NCI-H2196 (cell line): ENCODE measurements at regions not wholly inside any gene's neighbourhood (a gene's known extent, or its start where the extent isn't known, plus 50 kb on each side); places are given as distances from the start of the nearest gene placed in this dataset.

Source experiments
- DNase-seq: peaks from one replicate; lab custom pipeline; 2025; ENCODE audit not compliant: unreplicated experiment; lab: John Stamatoyannopoulos, UW

DNA sequence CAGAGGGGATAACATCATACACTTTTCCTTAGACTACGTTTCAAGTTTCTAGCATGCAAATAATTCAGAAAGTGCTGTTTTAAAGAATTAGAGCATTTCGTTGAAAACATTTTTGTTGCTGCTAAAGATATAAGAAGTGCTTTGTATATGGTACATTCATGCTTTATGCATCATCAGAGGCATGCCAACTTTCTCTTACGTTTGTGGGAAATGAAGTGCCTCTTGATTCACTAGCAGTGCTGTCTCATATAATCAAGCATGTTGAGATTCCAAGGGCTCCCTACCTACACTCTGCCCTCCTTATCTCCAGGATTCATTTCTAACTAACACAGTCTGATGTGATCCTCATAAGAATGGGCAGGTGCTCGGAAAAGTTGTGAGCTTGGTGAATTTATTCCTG, 748.6 kb upstream of the DDX18 start:
- DNase-seq = no peak

DNA sequence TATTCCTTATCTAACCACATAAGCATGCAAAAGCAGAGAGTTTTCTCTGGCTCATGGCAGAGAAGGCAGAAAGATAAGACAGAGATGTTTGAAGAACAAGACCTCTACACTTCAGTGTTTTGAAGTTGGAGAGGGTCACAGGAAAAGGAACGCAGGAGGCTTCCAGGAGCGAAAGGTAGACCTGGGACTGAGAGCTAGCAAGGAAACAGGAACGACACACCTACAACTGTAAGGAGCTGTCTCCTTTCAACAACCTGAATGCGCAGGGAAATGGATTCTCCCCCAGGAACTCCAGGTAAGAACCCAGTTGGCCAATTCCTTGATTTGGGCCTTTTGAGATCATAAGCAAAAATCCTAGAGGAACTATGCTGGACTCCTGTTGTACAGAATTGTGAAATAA, 746.6 kb upstream of the DDX18 start:
- DNase-seq = no peak

DNA sequence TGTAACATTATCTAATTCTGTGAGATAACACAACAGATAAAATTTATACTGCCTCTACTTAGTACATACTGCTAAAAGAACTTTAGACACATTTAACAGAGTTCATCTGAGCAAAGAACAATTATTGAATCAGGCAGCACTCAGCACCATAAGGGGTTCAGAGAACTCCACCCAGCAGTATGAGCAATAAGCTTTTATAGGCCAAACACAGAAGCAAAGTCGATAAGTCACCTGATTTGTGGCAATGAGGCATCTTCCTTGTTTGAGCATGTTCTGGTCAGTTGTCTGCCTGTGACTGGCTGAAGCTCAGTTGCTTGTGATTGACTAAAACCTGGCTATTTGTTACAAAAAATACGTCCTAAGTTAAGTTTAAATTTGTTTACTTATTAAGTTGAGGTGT, 746.1 kb upstream of the DDX18 start:
- DNase-seq = no peak

DNA sequence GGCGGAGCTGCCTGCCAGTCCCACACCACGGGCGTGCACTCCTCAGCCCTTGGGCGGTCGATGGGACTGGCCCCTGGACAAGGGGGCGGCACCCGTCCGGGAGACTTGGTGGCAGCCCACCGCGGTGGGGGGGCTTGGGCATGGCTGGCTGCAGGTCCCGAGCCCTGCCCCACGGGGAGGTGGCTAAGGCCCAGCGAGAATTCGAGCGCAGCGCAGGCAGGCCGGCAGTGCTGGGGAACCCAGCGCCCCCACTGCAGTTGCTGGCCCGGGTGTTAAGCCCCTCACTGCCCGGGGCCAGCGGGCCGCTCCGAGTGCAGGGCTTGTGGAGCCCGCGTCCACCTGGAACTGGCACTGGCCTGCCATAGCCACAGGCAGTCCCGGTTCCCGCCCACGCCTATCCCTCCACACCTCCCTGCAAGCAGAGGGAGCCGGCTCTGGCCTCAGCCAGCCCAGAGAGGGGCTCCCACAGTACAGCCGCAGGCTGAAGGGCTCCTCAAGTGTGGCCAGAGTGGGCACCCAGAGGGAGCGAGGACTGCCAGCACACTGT, 742.9 kb upstream of the DDX18 start:
- no peak for DNase-seq

DNA sequence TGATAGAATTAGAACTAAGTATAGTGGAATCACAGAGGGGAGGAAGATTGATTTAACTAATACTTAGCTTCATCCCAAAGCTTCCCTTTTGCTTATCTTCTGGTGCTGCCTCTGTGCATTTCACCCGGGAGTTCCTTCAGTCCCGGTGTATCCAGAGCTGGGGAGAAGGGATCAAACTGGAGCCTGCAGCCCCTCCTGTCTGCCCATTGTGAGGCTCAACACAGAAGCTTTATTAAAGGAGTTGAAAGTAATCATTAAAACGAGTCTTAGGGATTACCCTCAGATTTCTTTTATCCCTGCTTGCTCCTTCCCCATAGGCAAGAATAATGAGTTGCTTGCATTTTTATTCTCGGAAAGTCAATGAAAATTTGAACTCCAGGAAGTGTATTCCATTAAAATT, 739.7 kb upstream of the DDX18 start:
- DNase-seq = no peak

DNA sequence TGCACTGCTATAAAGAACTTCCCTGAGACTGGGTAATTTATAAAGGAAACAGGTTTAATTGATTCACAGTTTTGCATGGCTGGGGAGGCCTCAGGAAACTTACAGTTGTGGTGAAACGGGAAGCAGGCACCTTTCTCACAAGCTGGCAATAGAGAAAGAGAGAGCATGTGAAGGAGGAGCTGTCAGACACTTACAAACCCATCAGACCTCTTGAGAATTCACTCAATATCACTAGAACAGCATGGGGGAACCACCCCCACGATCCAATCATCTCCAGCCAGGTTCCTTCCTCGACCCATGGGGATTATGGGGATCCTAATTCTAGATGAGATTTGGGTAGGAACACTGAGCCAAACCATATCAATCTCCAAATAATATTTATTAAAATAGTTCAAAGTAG, 729.2 kb upstream of the DDX18 start:
- no peak for DNase-seq

DNA sequence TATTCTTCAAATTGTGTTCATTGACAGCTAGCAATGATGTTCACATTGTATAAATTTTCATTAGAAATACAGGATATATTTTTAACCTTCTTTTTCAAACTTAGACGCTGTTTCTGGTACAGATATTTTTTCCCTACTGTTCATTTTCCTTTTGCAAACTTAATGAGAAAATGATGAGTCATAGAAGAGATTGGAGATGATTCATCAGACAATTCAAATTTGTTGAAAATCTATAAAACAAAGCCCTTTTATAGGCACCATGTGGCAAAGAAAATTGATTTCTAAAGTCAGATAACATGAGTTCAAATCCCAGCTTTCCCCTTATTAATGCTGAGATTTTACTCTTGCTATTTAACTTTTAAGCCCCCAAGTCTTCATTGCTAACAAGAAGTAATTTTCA, 728.8 kb upstream of the DDX18 start:
- no peak for DNase-seq

DNA sequence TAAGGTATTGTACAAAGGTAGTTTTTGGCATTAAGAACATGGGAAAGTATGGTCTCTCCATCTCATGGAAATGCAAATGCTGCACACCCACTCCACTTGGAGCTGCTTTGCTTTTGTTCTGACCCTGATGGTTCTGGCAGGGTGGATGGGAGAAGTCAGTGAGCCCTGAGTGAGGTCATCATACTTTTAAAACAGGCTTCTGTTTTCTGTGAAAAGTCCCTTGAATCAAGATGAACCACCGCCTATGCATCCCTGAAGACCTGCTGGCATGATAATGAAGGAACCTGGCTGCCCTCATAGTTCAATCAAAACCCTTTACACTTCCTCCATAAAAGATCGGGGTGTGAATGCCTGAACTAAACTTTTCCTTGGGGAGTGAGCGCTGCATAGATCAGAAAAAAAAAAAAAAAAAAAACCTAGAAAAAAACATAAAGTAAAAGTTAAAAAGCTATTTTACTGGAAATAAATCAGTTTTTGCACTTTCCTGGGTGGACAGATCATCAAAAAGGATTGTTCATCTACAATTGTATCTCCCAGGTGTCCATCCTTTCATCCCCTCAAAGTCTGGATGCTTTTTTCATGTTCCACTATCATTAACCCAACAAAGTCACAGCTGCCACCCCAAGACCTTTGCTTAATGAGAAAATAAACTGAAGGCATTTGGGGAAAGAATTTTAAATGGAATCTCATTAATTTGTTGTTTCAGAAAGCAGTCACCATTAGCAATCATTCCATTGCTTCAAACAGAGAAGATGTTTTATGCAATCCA, 728.1 kb upstream of the DDX18 start:
- DNase-seq = no peak

DNA sequence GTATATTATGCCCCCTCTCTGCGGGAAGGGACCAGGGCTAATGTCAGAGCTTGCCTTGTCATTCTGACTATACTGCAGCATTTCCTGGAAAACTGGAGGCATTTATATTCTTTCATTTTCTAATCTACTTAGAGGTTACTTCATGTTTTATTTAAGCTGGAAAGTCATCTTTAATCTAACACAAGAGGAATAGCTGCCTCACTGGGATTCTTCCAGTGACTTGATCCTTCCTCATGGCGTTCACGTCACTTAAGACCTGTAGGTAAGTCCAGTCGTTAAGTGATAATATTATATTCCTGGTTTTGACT, 727.6 kb upstream of the DDX18 start:
- no peak for DNase-seq

DNA sequence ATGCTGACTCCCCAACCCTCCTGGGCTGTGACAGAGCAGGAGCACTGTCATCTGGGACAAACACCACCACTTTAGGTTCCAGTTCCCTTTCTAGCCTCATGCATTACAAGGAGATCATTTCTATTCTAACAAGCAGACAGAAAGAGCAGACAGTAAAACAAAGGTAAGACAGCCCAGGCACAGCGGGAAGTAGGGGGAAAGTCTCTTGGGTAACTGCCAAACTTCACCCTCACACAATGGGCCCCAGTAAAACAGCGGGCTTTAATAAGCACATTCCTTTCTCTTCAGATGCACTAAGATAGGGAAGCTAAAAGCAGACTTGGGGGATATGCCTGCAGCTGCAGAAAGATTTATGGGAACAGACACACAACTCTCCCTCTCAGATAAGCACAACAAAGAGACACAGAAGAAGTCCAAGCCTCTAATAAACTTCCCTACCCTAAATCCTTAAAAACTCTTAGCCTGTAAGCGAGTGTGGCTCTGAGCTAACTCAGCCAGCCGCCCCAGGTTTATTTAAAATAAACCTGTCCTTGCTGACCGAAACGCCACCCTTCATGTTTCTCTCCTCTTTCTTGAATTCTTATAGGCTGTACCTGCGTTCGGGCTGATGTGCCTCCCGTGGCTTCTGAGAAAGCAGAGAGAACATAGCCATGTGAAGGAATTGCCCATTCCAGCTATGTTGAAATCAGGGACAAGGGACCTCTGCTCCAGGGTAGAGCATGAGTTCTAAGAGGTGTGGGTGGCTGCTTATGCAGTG, 726.8 kb upstream of the DDX18 start:
- no peak for DNase-seq

DNA sequence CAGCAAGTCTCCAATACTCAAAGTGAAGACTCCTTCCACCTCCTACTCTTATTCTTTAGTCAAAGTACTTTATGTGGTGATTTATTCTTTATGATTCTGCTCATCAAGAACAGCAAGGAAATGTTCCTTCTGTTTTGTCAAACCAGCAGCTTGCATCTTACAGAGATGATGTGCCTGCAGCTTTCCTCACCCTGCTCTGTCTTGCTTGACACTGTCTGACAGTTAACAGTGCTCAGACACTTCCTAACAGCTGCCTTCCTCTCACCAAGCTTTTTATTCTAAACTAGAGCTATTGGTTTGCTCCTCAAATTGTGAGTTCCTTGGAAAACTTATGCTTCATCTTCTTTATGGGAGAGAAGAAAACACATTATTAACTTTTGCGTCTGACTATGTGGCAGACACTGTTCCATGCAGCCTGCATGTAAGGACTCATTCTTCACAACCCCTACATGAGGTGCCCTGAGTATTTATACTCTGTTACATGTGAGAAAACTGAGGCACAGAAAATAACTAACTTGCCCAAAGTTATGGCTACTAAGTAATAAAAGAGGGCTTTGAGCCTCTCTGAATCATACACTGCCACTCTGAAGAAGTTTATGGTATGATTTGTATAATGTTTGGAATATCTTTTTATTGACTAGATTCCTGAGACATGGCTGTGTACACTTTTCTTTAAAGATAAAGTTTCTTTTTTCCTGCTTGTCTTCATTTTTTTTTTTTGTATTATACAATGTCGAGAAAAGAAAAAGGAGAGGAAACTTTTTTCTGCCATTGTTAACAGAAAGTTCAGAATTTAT, 723.3 kb upstream of the DDX18 start:
- no peak for DNase-seq

DNA sequence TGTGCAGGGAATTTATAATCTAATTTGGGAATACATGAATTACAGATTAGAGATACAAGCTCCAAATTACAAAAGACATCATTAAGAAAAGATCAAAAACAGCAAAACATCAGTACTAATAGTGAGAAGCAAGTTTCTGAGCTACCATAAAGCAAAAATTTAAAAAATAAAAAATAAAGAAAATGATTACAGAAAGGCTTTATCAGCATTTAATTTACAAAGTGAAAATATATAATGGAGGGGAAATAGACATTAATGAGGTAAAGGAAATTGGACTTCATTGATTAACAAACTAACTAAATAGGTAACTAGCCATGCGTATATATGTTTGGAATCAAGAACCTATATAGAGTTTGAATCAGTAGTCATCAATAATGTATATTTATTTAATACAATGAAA, 712.9 kb upstream of the DDX18 start:
- DNase-seq = no peak

DNA sequence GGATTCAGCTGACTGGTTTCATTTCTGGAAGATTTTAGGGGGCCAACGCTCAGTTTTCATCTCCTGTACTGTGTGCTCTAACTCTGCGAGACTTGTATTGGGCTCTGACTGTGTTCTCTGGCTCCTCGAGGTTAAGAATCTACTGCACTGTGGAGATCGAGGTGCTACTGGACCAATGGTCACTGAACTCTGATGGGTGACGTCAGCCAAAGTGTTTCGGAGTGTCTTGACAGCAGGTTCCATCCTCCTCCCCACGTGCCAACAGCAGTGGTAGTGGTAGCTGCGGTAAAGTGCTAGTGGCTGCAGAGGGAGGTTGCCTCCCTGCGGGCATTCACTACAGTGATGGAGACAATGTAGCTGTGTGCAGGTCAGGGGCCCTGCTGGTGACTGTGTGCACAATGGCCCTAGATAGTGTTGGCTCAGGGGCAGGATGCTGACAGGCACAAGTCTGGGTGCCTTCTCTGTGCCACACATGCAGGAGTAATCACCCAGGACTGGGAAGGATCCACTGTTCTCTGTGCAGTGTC, 705.7 kb upstream of the DDX18 start:
- DNase-seq = no peak

DNA sequence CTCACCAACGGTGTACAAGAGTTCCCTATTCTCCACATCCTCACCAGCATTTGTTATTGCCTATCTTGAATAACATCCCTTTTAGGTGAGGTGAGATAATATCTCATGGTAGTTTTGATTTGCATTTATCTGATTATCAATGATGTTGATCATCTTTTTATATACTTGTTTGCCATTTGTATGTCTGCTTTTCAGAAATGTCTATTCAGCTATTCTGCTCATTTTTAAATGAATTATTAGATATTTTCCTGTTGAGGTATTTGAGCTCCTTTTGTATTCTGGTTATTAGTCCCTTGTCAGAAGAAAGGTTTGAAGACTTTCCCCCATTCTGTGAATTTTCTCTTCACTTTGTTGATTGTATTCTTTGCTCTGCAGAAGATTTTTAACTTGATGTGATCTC, 695.5 kb upstream of the DDX18 start:
- no peak for DNase-seq

DNA sequence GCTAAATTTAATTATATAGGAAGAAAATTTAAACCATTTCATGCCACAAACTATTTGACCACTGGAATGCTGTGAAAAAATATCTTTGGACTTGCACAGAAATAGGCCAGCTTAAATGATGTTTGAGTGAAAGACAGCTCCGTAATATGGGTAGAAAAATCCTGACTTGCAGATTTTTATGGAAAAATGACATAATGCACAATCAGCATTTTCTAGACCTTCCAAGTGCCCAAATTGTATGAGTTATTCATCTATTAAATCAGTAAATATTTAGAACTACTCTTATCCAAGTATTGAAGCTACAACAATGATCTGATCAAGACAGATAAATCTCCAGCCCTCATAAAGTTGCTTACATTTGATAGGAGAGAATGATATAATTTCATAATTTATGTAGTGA, 691.1 kb upstream of the DDX18 start:
- DNase-seq = no peak

DNA sequence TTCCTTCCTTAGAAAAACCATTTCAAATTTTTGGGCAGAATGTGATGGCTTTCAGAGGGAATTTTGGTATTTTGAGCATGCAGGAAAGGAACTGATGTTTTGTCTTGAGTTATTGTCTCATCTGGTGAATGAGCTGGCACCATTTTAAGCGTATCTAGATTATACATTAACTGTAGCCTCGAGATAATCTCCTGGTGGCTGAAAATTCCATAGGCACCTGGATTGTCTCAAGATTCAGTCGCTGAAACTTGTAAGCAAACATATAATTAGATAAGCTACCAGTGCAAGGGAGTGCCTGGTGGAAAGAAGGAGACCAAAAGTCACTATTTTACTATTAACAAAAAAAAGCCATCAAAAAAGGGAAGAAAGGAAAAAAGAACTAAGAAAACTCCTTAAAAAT, 687.8 kb upstream of the DDX18 start:
- DNase-seq = no peak

DNA sequence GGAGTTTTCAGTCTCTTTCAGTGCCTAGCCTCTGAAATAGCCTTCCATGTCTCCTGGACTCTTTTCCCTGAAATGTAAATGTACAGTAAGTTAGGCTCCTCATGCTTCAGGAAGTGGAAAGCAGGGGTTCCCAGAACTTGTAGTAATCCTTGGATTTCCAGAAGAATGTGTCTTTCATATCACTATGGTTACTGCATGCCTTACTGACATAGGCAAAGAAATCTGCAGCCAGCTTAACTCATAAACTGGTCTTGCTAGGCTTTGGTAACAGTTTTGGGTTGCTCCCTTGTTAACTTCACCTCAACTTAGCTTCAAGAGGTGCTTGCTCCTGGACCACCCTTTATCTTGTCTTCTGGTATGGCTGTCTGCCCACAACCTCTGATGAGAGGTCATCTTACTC, 686.8 kb upstream of the DDX18 start:
- DNase-seq = no peak

DNA sequence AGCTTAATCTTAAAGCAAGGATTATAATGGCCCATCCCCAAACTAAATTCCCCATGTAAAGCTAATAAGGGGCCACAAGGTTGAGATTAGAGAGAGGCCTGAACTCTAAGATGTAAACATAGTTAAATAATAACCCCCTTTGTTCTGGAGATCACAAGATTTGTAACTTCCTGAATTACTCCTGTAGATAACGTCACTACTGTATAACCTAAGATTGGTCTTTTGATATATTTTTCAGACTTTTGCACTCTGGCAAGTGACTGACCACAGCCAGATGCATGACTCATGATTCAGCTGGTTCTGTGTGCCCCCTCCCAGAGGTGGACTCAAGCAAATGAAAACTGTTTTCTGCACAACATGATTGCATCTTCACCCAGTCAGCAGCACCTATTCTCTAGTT, 686.0 kb upstream of the DDX18 start:
- no peak for DNase-seq

DNA sequence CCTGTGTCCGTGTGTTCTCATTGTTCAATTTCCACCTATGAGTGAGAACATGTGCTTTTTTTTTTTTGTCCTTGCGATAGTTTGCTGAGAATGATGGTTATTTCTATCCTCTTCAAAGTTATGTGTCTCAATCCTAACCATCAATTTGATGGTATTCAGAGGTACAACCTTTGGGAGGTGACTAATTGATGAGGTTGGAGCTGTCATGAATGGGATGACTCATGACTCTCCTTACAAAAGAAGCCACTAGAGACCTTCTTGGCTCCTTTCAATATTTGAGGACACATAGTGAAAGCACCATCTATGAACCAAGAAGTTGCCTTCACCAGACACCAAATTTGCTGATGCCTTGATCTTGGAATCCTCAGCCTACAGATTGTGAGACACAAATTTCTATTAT, 677.1 kb upstream of the DDX18 start:
- DNase-seq = no peak

DNA sequence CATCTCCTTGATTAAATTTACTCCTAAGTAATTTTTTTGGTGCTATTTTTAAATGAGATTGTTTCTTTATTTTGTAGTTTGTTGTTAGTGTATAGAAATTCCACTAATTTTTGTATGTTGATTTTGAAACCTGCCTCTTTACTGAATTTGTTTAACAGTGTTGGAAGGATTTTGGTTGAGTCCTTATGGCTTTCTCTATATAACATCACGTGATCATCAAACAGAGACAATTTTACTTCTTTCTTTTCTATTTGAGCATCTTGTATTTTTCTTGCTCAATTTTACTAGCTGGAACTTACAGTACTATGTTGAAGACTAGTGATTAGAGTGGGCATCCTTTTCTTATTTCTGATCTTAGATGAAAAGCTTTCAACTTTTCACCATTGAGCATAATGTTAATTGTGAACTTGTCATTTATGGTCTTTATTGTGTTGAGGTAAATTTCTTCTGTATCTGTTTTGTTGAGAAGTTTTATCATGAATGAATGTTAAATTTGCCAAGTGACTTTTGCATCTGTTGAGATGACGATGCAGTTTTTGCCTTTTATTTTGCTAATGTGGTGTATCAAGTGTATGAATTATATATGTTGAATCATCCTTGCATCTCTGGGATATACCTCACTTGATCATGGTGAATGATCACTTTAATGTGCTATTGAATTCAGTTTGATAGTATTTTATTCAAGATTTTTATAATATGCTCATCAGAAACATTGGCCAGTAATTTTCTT, 645.3 kb upstream of the DDX18 start:
- DNase-seq = no peak

DNA sequence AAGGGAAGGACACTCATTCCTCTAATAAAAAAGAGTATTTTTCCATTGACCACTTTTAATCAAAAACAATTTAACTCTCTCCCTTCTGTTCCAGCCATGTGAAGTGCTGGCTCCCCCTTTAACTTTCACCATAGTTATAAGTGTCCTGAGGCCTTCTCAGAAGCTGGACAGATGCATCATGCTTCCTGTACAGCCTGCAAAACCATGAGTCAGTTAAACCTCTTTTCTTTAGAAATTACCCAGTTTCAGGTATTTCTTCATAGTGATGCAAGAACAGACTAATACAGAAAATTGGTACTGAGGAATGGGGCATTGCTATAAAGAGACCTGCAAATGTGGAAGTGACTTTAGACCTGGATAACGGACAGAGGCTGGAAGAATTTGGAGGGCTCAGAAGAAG, 643.6 kb upstream of the DDX18 start:
- DNase-seq = no peak
